SW 1271 (cell line): ENCODE measurements at regions not wholly inside any gene's neighbourhood (a gene's known extent, or its start where the extent isn't known, plus 50 kb on each side); places are given as distances from the start of the nearest gene placed in this dataset.
"Not testable (repeated sequence)": the region's sequence is repeated elsewhere in the genome, so short reads cannot be mapped to it uniquely, and the experiment has no call there.

ENCODE experiments used
- DNase-seq, 2 experiments: peaks; one replicate each; lab custom pipeline; 2025; lab: John Stamatoyannopoulos, UW

- no peak for DNase-seq
These were observed 229.0 kb downstream of the TLE3 start for GRCh38 chr15:69868756-69869155.

- no peak for DNase-seq
These were observed 228.4 kb downstream of the TLE3 start for GRCh38 chr15:69869291-69869690.

GRCh38 chr15:69869881-69870505 is 227.7 kb downstream of the TLE3 start:
- DNase-seq: no peak

GRCh38 chr15:69871511-69872134 is 226.1 kb downstream of the TLE3 start:
- no peak for DNase-seq

GRCh38 chr15:69873807-69874206 is 223.9 kb downstream of the TLE3 start:
- no peak for DNase-seq

GRCh38 chr15:69874321-69874720 is 223.4 kb downstream of the TLE3 start:
- DNase-seq: no peak

- DNase-seq: no peak
These were observed 221.4 kb downstream of the TLE3 start for GRCh38 chr15:69876064-69876940.

GRCh38 chr15:69879963-69880362 is 217.8 kb downstream of the TLE3 start:
- not testable (repeated sequence) for DNase-seq

GRCh38 chr15:69880571-69881301 is 217.0 kb downstream of the TLE3 start:
- DNase-seq: no peak

- no peak for DNase-seq
These were observed 216.4 kb downstream of the TLE3 start for GRCh38 chr15:69881302-69881670.

- DNase-seq: no peak
These were observed 216.0 kb downstream of the TLE3 start for GRCh38 chr15:69881766-69882165.

- no peak for DNase-seq
These were observed 214.4 kb downstream of the TLE3 start for GRCh38 chr15:69883306-69883705.

- no peak for DNase-seq
These were observed 212.4 kb downstream of the TLE3 start for GRCh38 chr15:69885173-69885955.

GRCh38 chr15:69887009-69887408 is 210.7 kb downstream of the TLE3 start:
- DNase-seq: no peak

GRCh38 chr15:69887553-69887952 is 210.2 kb downstream of the TLE3 start:
- no peak for DNase-seq

- DNase-seq: no peak
These were observed 209.3 kb downstream of the TLE3 start for GRCh38 chr15:69888406-69888805.

GRCh38 chr15:69891070-69891536 is 206.6 kb downstream of the TLE3 start:
- DNase-seq: no peak

GRCh38 chr15:69891606-69892005 is 206.1 kb downstream of the TLE3 start:
- no peak for DNase-seq

GRCh38 chr15:69892351-69892750 is 205.4 kb downstream of the TLE3 start:
- no peak for DNase-seq

GRCh38 chr15:69893086-69893485 is 204.6 kb downstream of the TLE3 start:
- no peak for DNase-seq

- no peak for DNase-seq
These were observed 203.9 kb downstream of the TLE3 start for GRCh38 chr15:69893863-69894262.
